HG02623 (cell line): ENCODE measurements at regions not wholly inside any gene's neighbourhood (a gene's known extent, or its start where the extent isn't known, plus 50 kb on each side); places are given as distances from the start of the nearest gene placed in this dataset.
A peak's percentile ranks its signal among the peaks of the same experiment; 100 is the strongest.
"Not testable (repeated sequence)": the region's sequence is repeated elsewhere in the genome, so short reads cannot be mapped to it uniquely, and the experiment has no call there.

Experiments
- ATAC-seq: cut with Tn5 transposase; IDR thresholded peaks from one replicate; pipeline ENCODE4 v1.9.1; 2021; ENCODE audit warnings: moderate library complexity; ENCODE audit not compliant: unreplicated experiment

DNA sequence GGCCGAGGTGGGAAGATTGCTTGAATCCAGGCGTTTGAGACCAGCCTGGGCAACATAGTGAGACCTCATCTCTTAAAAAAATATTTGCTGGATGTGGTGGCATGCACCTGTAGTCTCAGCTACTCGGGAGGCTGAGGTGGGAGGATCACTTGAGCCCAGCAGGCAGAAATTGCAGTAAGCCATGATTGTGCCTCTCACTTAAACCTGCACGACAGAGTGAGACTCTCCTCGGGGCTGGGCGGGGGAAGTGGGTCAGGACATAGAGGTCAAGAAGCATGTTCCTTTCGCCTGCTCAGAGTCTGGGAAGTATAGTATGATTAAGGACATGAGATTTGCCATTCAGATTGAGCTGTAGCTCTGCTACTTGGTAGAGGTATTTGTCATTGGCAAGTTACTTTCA, 52.3 kb downstream of the SEPTIN7 start:
- not testable (repeated sequence) for ATAC-seq

DNA sequence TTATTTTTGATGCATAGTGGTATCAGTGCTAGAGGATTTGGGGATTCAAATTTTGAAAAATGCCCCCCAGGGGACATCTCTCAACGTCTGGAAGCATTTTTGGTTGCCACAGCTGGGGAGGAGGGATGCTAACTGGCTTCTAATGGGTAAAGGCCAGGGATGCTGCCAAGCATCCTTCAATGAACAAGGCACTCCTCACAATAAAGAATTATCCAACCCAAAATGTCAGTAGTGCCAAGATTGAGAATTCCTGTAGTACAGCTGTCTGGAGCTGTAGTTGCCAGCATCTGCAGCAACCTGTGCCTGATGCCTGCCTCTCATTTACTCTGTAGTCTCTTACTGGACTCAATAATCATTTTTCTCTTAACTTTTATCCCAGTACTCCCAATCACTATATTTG, 53.5 kb downstream of the SEPTIN7 start:
- no peak for ATAC-seq

DNA sequence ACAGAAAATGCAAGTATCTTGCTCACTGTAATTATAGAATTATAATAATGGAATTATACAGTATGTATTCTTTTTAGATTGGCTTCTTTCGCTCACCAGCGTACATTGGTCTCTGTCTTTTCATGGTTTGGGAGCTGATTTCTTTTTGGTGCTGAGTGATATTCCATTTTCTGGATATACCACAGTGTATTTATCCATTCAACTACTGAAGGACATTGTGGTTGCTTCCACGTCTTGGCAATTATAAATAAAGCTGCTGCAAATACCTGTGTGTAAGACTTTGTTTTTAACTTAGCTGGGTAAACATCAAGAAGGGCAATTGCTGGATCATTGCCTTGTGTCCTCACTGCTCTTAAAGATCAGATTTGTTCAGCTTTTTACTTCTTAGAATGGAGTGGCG, 55.3 kb downstream of the SEPTIN7 start:
- ATAC-seq: no peak

DNA sequence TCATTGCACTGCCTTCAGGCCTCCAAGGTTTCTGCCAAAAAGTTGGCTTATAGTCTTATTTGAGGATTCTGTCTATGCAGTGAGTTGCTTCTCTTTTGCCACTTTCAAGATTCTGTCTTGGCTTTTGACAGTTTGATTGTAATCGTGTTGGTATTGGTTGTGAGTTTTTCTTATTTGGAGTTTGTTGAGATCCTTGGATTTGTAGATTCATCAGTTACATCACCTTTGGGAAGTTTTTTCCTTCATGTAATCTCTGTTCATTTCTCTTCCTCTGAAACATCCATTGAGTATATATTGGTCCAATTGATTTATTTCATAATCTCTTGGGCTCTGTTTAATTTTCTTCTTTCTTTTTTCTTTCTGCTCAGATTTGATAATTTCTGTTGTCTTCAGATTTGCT, 59.8 kb downstream of the SEPTIN7 start:
- no peak for ATAC-seq

DNA sequence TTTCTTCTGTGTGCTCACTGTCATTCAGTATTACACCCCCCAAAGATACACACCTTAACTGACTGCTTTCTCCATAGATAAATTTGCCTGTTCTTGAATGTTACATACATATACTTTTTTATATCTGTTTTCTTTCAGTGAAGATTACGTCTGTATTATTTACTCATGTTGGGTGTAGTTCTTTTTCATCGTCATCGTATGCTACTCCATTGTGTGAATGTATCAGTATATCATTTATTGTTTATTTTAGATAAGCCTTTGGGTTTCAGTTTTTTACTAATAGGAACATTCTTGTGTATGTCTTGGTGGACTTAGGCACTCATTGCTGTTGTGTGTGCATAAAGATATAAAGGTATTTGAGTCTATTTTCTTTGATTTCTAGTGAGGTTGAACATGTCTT, 64.4 kb downstream of the SEPTIN7 start:
- no peak for ATAC-seq

DNA sequence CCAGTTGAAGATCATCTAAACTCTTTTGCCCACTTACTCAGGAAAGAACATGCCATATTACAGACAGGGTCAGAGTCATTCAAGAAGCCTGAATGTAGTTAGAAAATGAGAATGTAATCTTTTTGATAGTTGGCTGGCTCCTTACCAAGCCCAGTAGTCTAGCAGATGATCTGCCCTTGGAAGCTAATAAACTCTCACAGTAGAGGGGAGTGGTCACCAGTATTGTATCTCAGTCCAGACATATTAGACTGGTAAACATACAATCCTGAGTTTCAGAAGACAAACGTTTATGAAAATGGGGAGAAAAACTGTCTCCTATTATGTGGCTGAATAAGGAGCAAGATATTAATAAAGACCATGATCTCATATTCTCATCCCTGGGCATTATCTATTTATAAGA, 65.3 kb downstream of the SEPTIN7 start:
- ATAC-seq: no peak

DNA sequence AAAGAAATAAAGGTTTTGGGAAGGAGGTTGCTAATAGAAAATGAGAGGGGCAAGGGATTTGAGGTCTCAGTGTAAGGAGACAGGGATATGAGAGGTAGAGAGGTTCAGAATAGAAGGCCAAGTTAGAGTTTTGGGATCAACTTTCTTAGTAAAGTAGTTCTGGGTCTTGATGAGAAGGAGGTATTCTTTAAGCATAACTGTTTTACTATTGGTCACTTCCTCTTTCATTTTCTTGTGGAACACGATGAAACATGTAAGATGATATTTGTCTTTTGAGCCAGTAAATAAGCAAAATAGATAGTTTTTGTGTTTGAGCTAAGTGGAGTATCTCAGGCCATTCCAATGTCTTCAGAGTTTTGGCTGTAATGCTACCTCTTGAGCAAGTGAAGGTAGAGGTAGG, 68.3 kb downstream of the SEPTIN7 start:
- ATAC-seq: not testable (repeated sequence)

DNA sequence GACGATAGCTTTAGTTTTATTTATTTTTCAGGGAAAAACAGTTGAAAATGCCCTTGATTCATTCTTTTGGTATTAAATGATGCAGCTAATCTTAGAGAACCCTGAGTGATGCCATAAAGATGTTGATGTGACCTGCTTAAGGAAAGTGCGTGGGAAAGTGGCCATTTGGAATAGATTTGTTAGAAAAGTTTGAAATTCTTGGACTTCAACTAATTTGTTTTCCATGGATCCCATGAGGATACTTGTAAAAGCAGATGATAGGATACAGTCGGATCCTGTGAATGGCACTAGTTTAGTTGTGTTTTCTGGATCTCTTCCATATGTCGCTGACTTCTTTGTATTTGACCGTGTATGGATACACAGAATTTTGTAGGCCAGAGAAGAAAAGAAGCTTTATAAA, 69.0 kb downstream of the SEPTIN7 start:
- no peak for ATAC-seq

DNA sequence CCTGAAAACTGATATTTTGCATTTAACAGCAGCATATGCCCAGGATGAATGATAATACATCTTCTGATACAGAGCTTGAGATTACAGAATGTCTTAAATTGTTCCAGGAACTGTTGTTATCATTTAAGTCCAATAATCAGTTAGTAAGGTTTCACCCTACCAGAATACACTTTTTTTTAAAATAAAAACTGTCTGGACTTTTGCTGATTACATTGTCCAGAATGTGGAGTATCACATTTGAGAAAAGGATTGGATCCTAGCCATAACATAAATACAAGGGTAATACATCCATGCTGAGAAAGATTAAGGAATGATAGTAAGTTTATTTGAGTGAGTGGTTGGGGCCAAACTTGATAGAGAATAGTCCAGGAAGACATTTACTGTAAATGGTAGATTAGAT, 71.0 kb downstream of the SEPTIN7 start:
- no peak for ATAC-seq

DNA sequence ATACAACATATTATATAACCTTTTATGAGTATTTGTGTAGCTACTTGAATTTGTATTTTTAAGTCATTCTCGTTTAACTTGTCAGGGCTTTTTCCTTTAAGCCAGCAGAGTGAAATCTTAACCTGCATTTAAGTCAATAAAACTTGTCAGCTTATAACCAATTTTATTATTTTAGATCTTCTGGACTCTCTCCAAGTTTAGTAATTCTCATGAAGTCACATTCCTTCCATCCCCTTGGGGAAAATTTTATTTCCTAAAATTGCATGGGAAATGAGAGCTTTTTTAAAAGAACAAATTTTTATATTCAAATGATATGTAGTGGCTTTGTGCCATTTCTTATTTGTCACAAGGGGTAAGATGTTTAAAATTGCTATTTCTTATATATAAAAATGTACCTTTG, 74.0 kb downstream of the SEPTIN7 start:
- ATAC-seq: no peak

DNA sequence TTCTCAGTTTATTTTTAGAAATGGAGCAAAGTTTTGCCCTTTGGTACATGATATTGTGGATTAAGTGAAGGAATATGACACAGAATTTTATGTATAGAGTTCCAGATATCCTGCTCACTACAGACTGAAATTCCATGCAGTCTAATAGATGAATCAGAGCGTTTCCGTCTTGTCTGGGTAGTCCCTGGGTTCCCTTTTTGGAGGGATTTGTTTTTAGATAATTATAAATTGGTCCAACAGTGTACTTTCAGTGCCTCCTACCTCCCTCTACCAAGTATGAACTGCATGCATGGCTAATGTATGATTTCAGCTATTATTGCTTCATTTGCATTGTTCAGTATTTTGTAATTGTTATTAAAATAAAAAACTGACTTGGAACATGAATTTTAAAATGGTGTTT, 74.4 kb downstream of the SEPTIN7 start:
- ATAC-seq: no peak

DNA sequence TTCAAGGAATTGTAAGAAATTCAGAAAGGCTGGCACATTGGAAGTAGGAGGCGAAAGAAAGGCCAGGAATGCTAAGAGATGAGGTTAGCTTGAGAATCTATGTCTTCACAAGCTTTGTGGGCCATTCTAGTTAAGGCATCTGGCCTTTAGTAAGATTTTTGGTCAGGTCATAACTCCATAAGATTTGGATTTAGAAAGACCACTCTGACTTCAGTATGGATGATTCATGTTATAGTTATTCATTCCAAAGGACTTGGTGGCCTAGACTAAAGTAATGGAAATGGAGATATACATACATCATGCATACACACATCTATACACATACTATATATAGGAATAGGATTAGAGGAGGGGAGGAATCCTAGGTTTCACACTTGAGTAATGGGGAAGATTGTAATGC, 77.5 kb downstream of the SEPTIN7 start:
- ATAC-seq: no peak

DNA sequence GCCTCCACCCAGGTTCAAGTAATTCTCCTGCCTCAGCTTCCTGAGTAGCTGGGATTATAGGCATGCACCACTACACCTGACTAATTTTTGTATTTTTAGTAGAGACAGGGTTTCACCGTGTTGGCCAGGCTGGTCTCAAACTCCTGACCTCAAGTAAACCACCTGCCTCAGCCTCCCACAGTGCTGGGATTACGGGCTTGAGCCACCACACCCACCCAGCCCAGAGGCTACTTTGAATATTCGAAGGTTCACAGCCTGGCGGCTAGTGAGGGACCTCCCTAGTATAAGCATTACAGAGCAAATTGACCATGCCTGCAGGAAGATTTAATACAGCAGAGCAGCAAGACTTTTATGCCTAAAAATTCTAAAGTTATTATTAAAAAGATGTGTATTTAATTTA, 86.6 kb downstream of the SEPTIN7 start:
- ATAC-seq: not testable (repeated sequence)

DNA sequence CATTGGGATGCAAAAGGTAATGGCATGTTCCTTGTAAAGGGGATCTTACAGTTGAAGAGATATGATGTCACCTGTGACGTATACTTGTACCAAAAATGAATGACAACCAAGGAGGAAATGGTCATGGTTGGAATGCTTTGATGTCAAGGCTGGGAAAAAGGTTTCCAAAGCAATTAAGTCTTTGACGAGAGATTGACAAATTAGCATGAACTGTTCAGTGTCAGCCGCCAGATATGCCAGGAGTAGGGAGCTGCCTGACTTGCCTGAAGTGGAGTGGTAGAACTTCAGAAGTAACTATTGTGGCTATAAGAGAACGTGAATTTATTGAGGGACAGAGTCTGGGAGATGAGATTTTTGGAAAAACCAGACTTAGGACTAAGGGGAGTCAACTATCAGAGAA, 88.1 kb downstream of the SEPTIN7 start:
- no peak for ATAC-seq

DNA sequence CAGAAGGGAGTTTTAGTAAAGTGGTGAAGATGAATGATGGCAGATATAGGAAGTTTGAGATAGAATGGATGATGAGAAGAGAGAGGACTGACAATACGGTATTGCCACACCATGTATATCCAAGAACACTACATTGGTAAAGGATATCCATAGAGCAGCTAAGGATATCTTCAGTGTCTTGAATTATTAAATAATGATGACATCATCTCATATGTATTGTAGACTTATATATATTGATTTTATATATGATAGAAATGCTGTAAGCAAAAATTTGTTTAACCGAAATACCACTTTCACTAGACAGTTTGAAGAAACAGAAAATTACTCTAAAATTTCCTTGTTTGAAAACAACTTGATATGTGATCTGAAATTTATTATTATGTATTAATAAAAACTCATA, 89.0 kb downstream of the SEPTIN7 start:
- ATAC-seq: no peak

DNA sequence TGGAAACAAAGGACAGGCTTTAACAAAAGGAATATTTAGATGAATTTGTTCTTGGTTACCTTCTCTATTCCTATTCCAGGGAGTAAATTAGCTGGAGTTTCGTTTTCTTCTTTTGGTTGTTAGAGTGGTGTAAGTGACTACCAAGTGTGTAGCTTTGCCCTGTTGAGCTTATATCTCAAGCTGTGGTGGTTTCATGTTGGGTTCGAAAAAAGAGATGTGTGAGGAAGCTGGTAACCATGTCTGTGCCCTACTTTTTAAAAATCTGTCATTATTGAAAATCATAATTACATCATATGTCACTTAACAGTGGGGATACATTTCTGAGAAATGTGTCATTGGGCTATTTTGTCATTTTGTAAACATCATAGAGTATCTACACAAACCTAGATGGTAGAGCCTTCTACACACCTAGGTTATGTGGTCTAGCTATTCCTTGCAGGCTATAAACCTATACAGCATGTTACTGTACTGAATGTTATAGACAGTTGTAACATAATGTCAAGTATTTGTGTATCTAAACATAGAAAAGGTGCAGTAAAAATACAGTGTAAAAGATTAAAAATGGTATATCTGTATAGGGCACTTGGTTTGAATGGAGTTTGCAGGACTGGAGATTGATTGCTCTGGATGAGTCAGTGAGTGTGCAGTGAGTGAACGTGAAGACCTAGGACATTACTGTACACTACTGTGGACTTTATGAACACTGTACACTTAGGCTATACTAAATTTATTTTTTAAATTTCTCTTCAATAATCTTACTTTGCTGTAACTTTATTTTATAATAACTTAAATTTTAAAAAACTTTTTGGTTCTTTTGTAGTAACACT, 90.4 kb downstream of the SEPTIN7 start:
- ATAC-seq: no peak

DNA sequence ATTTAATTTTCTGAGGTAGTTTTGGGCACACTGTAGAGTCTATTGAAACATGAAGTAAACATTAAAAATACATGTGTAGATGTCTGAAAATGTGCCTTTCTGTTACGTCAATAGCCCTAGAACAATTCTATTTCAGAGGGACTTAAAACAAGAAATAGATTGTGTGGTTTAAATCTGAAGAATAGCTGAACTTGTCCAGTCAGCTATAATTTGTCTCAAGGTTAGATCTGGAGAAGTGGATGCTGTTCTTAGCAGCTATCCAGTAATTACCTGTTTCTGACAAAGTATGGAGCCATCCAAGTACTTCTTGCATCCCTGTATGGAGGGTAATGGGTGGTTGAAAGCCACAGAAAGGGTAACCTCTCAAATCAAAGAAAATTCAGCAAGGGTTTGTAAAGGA, 92.8 kb downstream of the SEPTIN7 start:
- no peak for ATAC-seq

DNA sequence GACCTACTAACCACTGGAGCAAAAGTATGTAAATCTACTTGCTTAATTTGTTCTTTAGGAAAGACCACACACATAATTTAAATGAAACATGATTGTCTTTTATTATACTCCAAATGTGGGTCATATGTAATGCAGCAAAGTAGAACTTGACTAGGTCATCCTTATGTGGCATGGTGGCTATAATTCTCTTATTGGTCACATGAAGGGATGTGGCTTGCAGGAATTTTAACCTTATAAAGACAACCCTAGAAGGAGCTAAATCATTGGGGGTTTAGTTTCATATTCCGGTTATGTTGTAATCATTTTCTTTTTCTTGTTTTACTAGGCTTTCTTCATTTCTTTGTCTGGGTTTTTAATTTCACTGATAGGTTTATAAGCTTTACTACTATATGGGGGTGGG, 93.9 kb downstream of the SEPTIN7 start:
- ATAC-seq: no peak

DNA sequence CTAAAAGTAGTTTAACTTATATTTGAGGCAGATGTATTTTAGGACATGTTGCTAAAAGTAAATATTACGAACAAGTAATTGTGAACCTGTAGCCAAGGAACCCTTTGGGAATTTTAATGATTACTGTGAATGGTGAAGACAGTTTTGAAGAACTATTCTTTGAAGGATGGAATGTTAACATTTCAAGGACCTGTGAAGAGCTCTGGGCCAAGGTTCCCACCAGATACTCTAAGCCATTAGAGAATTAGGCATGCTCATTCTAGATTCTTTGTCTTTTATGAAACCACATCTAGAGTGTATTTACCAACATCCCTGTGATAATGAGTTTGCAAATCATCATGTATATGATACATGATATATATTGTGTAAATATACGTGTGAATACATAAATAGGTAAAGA, 99.8 kb downstream of the SEPTIN7 start:
- ATAC-seq: no peak

DNA sequence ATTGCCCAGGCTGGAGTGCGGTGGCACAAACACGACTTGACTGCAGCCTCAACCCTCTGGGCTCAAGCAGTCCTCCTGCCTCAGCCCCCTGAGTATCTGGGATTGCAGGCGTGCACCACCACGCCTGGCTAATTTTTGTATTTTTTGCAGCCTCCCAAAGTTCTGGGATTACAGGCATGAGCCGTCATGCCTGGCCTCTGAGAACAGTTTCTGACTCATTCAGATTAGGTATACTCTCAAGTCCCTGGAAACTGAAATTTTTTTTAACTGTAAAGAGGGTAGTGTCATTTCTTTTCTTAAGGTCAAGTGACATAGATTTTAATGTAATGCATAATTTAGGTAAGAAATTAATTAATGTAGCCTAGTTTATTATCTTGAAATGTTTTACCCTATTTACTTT, 104.7 kb downstream of the SEPTIN7 start:
- no peak for ATAC-seq

DNA sequence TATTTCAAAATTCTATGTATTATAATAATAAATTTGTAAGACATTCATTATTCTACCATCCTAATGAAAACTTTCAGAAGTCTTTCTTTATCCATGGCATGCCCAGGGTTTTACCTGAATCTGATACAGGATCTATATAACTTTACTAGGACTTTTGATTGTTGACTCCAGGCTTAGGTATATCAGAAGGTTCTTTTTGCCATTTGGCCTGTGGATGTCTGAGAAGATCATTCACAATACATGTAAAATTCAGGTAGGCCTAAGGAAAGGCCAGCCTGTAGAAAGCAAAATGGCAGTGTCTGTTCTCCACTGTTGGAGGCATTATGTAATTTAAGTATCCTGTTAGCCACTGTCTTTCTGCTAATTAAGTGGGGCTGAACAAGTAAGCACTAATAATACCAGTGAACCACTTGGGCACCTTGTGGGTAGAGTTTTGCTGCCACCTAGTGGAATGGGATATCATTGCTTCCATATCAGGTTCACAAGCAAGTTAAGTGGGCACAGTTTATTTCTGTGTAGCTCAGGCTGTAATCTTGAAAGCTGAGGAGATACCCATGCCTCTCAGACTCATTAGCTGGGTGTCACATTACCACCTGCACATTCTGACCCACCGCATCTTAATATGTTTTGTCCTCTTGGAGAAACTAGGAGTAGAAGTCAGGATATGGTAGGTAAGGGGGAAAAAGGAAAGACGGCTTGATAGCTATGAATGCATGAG, 105.5 kb downstream of the SEPTIN7 start:
- peak; percentile 70 for ATAC-seq
